Stimulated activated CD8-positive, alpha-beta memory T cell treated with anti-CD3 and anti-CD28 coated beads, Interleukin-7, amount 100 ng/mL, for 48 hours (primary cell): ENCODE measurements at regions not wholly inside any gene's neighbourhood (a gene's known extent, or its start where the extent isn't known, plus 50 kb on each side); places are given as distances from the start of the nearest gene placed in this dataset.
"Not testable (repeated sequence)": the region's sequence is repeated elsewhere in the genome, so short reads cannot be mapped to it uniquely, and the experiment has no call there.

Experiments
- DNase-seq, 2 donors: peaks; one replicate each; pipeline ENCODE4 v3.0.0-alpha.2; 2020; ENCODE audit warnings: low read depth in 1 of 2; ENCODE audit errors: extremely low read depth in 1 of 2

DNA sequence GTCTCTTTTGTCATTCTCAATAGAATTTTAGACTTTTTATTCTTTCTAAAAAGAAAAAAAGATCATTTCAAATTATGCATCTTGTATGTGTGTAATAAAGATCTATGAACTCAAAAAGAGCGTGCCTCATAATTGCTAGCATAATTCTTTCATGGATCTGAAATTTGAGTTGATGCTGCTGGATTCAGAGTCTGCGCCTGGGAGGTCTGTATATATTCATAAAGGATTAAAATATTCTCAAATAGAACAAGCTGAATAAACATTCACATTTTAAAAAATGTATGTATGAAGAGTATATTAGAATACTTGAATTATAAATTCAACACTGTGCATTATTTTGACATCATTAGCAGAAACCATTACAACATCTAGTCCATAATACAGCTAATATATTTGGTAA, 297.8 kb upstream of the GRAMD2B start:
- DNase-seq, result no peak

- no peak for DNase-seq
These were observed 296.6 kb upstream of the GRAMD2B start for GRCh38 chr5:126126574-126126973.

DNA sequence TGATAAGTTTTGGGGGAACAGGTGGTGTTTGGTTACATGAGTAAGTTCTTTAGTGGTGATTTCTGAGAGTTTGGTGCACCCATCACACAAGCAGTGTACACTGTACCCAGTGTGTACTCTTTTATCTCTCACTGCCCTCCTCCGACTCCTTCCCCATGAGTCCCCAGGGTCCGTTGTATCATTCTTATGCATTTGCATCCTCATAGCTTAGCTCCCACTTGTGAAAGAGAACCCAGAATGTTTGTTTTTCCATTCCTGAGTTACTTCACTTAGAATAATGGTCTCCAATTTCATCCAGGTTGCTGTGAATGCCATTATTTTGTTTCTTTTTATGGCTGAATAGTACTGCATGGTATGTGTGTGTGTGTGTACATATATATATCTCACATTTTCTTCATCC, 295.8 kb upstream of the GRAMD2B start:
- DNase-seq, result not testable (repeated sequence)

GRCh38 chr5:126129431-126129830, 293.8 kb upstream of the GRAMD2B start:
- DNase-seq, result no peak

- no peak for DNase-seq
These were observed 289.8 kb upstream of the GRAMD2B start for GRCh38 chr5:126133424-126133823.

- DNase-seq, result no peak
These were observed 285.3 kb upstream of the GRAMD2B start for GRCh38 chr5:126137891-126138280.

GRCh38 chr5:126138281-126138931, 284.8 kb upstream of the GRAMD2B start:
- no peak for DNase-seq

GRCh38 chr5:126139086-126139485, 284.1 kb upstream of the GRAMD2B start:
- no peak for DNase-seq

- no peak for DNase-seq
These were observed 283.4 kb upstream of the GRAMD2B start for GRCh38 chr5:126139773-126140172.

- no peak for DNase-seq
These were observed 279.6 kb upstream of the GRAMD2B start for GRCh38 chr5:126143622-126144021.

GRCh38 chr5:126150319-126150718, 272.9 kb upstream of the GRAMD2B start:
- not testable (repeated sequence) for DNase-seq

DNA sequence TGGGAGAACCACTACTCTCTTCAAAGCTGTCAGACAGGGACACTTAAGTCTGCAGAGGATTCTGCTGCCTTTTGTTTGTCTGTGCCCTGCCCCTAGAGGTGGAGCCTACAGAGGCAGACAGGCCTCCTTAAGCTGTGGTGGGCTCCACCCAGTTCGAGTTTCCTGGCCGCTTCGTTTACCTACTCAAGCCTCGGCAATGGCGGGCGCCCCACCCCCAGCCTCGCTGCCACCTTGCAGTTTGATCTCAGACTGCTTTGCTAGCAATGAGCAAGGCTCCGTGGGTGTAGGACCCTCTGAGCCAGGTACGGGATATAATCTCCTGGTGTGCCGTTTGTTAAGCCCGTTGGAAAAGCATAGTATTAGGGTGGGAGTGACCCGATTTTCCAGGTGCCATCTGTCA, 267.9 kb upstream of the GRAMD2B start:
- not testable (repeated sequence) for DNase-seq

DNA sequence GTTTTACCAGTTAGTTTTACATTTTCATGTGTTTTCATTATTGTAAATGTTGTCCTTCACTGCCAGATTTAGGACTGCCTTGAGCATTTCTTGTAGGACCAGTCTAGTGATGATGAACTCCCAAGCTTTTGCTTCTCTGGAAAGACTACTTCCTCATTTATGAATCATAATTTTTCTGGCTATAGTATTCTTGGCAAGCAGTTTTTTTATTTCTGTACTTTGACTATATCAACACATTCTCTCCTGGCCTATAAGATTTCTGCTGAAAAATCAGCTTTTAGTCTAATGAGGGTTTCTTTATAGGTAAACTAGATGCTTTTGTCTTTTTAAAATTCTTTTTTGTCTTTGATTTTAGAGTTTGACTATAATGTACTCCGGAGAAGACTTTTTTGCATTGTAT, 256.8 kb upstream of the GRAMD2B start:
- DNase-seq, result no peak

DNA sequence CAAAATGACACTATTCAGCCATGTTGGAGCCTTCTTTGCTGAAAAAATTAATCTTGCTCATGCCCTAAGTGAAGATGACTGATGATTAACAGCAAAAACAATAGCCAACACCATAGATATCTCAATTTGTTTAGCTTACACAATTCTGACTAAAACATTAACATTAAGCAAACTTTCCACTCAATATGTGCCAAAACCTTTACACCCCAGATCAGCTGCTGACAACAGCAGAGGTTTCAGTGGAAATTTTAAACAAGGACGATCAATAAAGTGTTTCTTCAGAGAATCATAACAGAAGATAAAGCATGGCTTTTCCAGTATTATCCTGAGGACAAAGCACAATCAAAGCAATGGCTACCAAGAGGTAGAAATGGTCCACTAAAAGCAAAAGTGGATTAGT, 254.4 kb upstream of the GRAMD2B start:
- no peak for DNase-seq

DNA sequence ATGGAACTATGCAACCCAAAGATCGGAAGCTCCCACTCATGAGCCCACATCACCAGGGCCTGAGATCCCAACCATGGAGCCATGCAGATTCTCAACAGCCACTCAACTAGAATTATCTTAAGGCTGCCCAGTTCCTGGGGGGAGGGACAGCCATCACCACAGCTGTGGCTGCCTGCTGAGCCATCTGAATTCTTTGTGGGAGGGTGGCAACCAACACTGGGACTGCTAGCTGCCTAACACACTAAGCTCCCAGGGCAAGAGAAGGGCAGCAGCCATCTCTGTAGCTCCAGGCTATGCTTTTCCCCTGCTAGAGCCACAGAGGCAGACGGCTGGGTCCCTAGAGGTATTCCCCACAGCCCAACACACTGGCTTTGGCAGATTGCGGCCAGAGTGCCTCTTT, 251.3 kb upstream of the GRAMD2B start:
- DNase-seq, result no peak

DNA sequence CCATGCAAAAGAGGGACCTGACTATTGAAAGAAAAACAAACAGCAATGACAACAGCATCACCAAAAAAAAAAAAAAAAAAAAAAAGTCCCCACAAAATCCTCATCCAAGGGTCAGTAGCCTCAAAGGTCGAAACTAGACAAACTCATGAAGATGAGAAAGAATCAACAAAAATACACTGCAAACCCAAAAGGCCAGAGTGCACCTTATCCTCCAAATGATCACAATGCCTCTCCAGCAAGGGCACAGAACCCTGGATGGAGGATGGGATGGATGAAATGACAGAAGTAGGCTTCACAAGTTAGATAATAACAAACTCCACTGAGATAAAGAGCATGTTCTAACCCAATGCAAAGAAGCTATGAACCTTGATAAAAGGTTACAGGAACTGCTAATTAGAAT, 250.4 kb upstream of the GRAMD2B start:
- DNase-seq, result no peak

- no peak for DNase-seq
These were observed 244.7 kb upstream of the GRAMD2B start for GRCh38 chr5:126178521-126178920.

- DNase-seq, result no peak
These were observed 240.1 kb upstream of the GRAMD2B start for GRCh38 chr5:126182971-126183695.

- no peak for DNase-seq
These were observed 238.7 kb upstream of the GRAMD2B start for GRCh38 chr5:126184474-126184873.

GRCh38 chr5:126186210-126186609, 237.0 kb upstream of the GRAMD2B start:
- DNase-seq, result no peak

GRCh38 chr5:126188804-126189203, 234.4 kb upstream of the GRAMD2B start:
- no peak for DNase-seq

DNA sequence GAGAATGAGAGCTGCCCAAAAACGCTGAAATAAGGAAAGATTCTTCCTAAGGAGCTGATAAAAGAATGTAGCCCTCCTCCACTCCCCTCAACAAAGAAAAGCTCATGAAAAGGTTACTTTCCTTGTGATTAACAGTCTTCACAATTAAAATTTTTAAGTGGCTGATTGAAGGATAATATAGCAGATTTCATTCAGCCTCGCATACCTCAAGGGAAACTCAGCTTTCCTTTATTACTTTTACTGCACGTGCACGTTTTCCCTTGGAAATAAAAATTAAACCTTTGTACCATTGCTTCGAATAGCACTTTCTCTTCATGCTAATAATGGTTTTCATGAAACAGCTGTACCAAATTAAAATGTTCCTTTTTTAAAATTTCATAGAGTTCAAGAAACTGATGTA, 234.0 kb upstream of the GRAMD2B start:
- DNase-seq, result no peak

DNA sequence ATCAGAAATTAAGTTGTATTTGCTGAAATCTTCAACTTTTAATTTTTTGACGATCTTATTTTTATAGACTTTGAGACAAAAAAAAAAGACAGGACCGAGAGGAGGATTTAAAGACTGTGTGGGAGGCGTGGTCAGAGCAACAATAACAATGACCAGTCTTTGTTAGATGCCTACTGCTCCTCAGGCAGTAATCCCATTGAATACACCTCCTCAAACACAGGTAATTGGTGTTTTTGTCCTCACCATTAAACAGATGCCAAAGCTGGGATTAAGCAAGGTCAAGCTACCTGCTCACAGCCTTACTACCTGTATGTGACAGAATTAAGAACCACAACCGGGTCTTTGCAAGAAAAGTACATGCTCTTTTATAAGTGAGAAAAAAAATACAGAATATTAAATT, 233.3 kb upstream of the GRAMD2B start:
- no peak for DNase-seq
